GM12892 (cell line): ENCODE measurements at regions not wholly inside any gene's neighbourhood (a gene's known extent, or its start where the extent isn't known, plus 50 kb on each side); places are given as distances from the start of the nearest gene placed in this dataset.

Experiments used
- POLR2A ChIP-seq: IDR thresholded peaks from 2 replicates; pipeline ENCODE4 v1.6.1; 2011; ENCODE audit warnings: low read depth, low read length, control low read depth
- POLR2AphosphoS5 ChIP-seq: IDR thresholded peaks from 2 replicates; pipeline ENCODE4 v1.6.1; 2011; ENCODE audit warnings: low read depth, low read length, control low read depth
- TAF1 ChIP-seq: IDR thresholded peaks from 2 replicates; pipeline ENCODE4 v1.6.1; 2011; ENCODE audit warnings: low read depth, mild to moderate bottlenecking, control low read depth, low read length, borderline replicate concordance

DNA sequence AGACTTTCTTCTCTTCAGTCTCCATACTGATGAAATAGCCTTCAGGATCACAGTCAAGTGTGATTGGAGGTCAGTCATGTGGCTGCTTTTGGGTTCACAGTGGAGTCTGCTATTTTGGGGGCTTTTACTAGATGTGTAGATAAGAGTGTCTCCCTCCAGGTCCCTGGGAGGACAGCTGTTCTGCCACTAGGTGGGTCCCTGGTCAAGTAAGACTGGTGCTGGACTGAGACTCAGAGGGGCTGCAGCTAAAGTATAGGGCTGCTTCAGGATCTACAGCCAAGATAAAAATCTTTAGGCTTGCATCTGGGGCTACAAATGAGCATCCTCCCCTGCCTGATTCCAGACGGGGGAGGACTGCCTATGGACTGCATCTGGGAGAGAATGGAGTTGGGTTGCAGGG lies 200.7 kb upstream of the ANKRD50 start:
- TF ChIP-seq TAF1, result no peak
- no peak for TF ChIP-seq POLR2AphosphoS5
- TF ChIP-seq POLR2A, result no peak
